NCI-H82 treated with DMSO at 0.1 percent for 48 hours (cell line): ENCODE measurements at regions not wholly inside any gene's neighbourhood (a gene's known extent, or its start where the extent isn't known, plus 50 kb on each side); places are given as distances from the start of the nearest gene placed in this dataset.
"Not testable (repeated sequence)": the region's sequence is repeated elsewhere in the genome, so short reads cannot be mapped to it uniquely, and the experiment has no call there.

Source experiments
- DNase-seq: peaks from one replicate; lab custom pipeline; 2025; ENCODE audit not compliant: unreplicated experiment; lab: John Stamatoyannopoulos, UW

DNA sequence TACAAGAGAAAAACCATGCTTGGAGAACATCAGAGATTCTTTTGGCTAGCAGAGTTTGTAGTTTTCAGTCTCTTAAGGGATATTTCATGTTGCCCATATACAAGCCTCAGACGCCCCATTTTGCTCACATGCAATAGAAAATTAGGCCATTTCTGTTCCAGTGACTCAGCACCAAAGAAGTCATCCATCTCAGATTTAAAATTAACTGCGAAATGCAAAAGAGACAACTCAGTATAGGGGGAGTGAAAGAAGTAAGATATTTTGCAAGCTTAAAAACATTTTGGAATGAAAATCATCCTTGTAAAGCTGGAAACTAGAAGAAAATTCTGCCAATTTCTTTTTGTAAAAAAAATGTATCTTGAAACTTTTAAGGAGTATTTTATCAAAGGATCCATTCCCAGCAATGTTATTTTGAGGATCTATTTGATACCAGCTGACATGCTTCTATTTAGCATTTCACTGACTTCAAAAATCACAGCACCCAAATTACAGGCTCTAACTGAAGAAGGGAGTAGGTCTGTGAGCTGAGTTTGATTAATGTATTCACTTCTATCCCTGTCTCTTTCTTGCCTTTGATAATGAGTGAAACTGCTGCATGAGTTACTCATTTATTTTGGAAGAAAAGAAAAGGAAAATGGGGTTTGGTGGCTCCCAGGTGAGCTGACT is 223.7 kb upstream of the SULF2 start:
- DNase-seq = no peak

DNA sequence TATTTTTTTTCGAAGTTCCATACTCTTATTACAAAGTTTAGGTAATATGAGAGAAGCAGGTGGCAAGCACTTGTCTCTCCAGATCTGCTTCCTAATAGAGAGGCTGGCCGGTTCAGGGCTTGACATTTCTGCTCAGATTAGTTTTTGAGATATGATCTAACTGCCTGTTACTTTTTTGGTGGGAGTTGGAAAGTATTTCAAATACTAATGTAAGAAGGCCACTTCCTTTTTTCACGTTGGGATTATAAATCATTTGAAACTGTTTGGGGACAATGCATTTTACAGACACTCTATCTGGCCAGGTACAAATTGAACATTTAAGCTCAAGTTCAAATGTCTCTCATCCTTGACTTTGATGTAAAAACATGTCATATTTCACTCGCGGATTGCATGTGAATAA is 222.1 kb upstream of the SULF2 start:
- DNase-seq = no peak

DNA sequence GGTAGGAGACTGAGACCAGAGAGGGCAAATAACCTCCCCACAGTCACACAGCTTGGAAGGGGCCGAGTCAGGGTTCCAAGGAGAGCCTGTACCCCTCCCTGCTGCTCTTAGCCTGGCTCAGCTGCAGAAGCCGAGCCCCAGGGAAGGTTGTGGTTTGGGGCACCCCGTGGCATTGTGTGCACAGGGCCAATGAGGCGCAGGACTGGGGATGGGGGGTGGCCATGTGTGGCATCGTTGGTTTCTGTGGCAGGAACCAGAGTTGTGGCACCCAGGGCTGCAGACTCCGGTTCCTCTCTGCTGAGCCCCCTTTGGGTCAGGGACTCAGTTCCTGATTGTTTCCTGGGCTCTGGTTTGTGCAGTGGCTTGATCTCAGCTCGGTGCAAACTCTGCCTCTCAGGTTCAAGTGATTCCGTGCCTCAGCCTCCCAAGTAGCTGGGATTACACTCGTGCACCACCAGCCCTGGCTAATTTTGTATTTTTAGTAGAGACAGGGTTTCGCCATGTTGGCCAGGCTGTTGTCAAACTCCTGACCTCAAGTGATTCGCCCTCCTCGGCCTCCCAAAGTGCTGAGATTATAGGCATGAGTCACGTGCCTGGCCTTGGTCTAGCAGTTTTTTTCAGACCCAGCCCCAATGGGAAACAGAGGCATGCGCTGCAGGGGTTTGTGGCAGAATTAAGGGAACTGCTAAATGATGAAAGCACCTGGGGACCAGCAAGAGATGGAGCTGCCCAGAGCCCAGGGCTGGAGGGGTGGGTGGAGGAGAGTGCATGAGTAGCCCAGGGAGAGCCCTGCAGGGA is 221.0 kb upstream of the SULF2 start:
- no peak for DNase-seq

DNA sequence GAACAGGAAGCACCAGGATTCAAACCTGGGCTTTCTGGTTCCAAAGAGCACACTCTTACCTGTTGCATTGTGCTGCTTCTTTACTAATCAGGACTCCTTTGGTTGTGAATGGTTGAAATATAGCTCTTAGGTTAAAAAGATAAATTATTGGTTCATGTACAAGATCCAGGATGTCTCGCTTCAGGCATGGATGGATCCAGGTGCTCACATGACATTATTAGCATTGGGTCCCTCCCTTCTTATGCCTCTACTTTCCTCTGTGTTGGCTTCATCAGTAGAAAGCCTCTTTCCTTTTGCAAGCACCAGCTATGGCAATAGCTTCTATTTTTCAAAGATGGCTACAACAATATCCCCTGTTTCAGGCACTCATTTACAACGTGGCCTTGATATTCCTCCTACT is 217.7 kb upstream of the SULF2 start:
- DNase-seq = no peak

DNA sequence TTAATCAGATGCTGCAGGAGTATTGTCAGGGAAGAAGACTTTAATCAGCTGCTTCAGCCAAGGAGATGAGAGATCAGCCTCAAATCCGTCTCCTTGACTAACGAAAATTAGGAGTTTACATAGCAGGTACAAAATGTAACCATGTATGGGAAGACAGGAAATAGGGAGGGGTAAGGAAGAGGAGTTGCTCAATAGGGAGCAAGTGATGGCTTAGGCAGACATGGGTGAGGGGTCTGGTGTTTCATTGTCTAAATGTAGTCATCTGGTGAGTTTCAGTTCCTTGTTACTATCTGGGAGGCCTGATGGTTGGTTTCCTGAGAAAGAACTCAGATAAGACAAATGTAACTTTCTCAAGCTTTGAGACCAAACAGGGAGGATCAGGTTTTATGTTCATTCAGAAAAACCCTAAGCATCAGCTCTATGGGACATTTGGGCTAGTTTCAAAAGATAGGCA is 217.3 kb upstream of the SULF2 start:
- DNase-seq = no peak

DNA sequence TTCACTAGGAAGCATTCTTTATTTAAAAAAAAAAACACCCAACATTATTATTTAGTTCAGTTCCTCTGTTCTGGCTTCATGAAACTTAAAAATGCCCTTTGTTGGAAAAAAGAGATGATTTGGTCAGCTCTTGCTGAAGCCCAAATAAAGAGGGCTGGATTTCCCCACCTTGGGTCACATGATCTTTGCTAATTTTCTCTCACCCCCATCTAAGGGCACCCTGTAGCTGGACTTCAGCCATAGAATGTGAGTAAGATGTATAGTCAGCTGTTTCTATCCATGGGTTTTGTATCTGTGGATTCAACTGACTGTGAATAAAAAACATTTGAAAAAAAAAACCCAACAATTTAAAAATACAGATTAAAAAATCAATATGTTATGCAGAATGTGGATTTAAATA is 213.9 kb upstream of the SULF2 start:
- no peak for DNase-seq

DNA sequence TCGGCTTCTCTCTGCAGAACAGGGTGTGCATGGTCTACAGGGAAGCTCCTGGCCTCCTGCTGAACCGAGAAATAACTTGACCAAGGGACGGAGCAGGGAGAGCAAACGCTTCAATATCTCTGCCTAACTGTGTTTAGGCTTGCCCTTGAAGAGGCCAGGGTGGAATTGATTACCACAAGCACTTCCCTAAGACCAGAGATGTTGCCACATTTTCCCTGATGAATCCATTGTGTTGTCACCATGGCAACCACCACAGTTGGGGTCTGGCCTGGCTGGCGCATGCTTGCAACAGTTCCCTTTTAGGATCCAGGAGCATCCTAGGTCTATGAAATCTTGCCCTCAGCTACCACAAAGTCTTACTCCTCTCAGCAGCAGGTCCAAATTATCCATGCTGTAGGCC is 213.5 kb upstream of the SULF2 start:
- no peak for DNase-seq

DNA sequence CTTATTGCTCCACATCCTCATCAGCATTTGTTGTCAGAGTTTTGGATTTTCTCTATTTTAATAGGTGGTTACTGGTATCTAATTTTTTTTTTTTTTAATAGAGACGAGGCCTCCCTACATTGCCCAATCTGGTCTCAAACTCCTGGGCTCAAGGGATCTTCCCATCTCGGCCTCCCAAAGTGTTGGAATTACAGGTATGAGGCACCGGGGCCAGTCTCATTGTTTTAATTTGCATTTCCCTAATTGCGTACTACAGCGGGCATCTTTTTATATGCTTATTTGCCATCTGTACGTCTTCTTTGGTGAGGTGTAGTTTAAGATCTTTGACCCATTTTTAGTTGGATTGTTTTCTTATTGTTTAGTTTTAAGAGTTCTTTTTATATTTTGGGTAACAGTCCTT is 210.4 kb upstream of the SULF2 start:
- no peak for DNase-seq

DNA sequence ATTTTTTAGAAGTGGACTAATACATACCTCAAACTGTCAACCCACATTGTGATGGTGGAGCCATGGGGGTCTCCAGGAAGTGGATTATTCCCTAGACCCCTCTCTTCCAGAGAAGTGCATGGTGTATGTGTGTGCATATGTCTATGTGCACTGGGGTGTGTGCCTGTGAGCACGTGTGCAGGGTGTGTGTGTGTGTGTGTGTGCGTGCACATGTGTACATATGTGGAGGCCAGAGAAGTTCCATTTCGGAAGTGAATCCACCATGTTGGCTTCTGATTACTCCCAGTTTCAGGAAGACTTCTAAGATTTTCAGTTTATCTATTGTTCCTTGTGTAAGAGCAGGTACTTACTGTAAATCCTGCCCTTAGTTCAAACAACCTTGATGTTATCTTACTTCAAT is 208.5 kb upstream of the SULF2 start:
- DNase-seq = no peak

DNA sequence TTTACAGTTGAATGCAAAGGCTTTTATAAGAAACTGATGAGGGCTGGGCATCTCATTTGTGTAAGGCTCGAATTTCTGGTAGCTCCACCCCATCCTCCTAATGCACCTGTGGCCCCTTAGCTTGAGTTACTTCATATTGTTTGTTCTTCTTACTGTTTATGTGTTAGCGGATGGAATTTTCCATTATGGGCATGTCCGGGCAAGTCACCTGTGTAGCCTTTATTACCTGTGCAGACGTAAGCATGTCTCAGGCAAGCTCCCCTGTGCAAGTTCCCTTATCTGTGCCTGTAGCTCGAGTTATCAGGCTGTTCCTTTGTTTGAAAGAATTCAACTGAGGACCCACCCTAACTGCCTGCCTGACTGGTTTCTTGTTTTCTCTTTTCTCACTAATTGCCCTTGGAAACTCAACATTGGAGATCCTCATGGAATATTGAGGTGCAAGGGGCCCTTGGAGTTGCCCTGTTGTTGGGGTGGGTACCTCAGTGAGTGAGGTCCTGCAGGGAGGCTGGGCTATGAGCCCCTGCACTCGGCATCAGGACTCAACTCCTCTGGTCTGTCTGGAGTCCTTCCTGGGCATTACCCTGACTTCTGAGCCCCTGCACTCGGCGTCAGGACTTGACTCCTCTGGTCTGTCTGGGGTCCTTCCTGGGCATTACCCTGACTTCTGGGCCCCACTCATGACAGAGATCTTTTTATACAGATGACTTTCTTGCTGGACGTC is 207.9 kb upstream of the SULF2 start:
- no peak for DNase-seq

DNA sequence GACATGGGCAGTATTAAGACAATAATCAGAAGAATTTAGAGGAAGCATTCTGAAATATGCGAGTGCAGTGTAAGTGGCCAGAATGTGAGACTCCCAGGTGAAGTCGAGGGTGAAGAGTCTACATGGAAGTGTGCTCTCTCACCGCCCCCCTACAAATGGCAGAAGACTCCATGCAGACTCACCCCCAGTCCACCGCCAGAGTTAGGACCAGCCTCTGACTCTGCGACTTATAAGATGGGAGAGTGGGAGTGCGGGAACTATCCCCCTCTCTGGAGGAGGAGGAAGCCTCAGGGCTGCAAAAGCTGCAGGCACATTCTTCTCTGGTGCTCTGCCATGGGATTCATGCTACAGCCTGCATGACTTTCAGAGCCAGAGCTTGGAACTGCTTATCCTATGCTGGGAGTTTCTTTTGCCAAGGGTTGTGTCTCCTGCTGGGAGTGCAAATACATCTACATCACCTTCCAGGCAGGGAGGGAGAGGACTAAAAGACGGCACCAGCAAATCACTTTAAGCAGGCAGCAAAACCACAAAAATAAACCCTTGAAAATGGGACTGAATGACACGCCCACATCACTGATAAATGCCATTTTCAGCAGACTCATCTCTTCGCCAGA is 206.7 kb upstream of the SULF2 start:
- DNase-seq = no peak

DNA sequence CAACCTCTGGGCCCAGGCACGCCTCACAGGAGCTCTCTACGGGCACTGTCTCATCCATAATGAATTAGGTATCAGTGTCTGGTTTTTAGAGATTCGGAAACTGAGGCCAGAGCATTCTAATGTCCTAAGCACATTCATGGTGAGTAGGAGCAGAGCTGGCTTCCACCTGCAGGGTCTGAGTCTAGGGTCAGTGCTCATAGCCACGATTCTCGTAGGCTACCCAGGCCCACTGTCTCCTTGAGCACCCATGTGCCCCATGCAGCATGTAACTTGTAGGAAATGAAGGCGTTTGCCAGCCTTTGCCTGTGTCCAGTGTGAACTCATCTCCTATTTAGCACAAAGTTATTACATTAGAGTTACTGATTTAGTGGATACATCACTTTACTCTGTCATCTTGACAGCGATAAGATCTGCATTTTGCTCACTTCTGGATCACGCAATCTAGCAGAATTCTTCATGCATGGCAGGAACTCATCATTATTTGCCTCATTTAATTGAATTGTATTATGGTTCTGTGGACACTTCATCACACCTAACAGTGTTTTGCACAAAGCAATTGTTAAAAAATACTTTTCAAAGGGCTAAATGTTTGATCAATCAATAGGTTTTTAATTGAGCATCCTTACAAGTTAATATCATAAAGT is 205.3 kb upstream of the SULF2 start:
- no peak for DNase-seq

DNA sequence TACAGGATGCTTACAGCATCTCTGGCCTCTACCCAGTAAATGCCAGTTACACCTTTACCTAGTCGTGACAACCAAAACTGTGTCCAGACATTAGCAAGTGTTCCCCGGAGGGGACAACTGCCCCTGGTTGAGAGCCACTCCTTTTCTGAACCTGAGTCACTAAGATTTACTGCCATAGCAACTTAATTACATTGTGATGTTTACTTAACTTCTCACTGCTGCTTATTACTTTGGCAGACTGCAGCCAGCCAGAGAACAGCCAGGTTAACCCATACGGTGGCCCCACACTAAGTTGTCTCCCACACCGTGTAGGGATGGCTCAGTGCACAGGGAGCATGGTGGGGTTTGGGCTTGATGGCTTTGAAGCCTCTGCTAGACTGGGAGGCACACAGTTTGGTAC is 204.7 kb upstream of the SULF2 start:
- peak; percentile 82 for DNase-seq

DNA sequence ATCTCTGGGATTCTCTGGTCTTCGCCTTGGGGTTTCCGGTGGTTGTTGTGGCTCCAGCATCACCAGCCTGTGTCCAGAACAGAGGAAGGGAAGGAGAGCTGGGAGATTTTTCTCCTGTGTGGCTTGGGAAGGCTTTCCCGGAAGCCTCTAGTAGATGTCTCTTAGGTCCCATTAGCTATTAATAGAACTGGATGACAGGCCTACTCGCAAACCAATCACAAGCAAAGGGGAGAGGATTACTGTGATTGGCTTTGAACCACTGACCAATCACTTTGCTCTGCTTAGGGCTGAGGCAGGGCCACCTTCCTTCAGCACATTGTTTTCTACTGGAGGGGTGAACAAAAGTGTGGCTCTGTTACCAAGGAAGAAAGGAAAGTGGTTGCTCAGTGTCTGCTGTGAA is 203.4 kb upstream of the SULF2 start:
- DNase-seq = no peak

DNA sequence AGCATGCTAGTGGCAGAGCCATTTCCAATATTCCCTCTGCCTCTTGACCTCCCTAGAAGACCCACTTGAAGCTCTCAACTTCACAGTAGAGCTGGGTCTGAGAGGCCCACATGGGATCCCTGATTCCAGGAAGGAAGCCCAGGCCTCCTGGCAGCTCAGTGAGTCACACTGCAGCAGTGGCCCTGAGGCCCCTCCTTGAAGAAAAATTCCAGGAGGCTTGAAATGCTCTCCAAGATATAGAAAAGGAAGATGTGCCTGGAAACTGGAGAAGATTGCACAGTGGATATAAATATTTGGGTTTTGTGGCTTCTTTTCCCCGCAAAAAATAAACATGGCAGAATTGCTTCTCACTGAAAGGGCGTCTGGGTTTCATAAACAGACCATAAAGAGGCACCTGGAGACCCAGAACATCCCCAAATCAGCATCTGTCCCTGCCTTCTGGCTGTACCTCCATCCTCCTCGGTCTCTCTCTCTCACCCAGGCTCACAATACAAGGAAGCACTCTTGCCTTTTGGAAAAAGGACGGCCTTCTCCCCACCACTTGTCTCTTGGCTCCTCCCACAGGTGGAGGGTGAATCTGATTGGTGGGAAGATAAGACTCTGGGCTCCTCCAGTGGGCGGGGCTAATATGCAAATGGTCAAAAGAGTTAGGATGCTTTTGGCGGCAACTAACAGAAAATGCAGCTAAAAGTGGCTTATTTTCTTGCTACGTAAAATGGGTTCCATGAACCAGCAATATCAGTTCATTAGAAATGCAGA is 200.0 kb upstream of the SULF2 start:
- no peak for DNase-seq

DNA sequence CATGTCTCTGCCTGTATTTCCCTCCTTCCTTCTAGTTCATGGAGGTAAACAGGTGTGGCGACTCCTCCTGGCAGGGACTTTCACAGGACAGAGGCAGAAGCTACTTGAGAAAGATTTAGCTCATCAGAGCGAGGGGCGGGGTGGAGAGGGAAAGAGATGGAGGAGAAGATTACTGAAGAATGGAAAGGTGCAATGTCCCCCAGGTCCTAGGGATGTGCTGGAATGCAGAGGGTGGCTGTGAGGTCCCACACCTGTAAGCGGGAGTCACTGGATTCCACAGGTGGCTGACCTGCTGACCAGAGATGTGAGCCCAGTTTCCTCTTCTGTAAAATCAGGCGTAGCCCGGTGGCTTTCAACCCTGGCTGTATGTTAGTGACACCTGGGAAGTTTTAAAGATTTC is 199.2 kb upstream of the SULF2 start:
- no peak for DNase-seq

DNA sequence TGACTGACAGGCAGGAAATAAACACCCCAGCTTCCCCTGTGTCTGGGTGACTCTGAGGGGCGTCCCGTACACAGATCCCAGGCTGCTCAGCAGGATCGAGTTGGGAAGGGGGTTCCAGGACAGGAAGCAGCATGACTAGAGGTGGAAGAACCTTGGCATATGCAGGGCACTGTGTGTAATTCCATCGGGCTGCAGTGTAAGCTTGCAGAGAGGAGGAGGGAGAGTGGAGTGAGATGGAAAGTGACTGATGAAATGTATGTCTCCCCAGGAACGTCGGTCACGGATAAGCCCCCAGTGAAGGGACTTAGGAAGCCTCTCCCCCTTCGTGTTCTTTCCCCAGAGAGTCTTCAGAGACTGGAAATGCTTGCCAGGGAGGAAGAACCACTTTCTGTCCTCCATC is 198.4 kb upstream of the SULF2 start:
- not testable (repeated sequence) for DNase-seq

DNA sequence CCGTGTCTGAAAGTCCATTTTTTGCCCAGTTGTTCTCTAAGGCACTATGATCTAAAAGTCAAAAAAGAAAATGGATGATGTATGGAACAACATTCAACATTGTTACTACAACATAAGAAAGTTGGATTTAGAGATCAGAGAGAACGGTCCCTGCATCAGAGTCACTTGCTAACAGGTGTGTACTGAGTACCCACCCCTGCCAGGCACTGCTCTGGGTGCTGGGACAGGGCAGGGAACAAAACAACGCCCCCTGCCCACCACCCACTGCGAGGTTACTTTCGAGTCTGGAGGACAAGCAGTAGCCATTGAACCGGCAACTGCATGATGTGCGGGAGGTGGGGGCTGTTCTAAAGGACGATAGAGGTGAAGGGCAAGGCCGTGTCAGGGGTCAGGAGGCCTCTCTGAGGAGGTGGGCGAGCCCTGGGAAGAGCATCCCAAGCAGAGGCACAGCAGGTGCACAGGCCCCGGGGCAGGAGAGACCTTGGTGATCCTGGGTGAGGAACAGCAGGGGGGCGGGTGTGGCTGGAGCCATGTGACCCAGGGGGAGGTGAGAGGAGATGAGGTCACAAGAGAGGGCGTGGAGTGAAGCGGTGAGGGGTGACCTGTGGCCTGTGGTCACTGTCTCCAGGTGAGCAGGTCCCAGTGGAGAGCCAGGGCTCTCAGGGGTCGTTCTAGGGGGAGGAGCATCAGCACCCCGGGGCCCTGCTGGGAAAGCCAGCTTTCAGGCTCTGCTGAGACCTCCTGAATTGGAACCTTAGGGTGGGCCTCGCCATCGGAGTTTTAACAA is 197.5 kb upstream of the SULF2 start:
- no peak for DNase-seq

DNA sequence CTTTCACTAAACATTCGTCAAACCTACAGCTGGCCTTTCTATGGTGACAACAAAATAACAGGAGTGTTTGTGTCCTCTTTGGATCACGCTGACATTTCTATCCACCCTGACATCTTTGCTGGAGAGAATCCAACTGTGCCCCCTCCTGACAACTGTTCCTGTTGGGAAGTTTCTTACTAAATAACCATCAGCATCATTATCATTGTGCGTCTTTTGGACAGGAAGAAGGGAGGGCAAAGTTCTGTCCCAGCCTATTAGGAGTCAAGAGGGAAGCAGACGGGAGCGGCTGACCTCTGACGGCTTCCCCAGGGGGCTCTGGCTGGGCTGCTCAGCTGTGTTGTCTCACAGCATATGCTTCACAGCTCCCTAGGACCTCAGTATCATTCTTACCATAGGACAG is 195.9 kb upstream of the SULF2 start:
- DNase-seq = no peak
